ENCODE measurements at regions not wholly inside any gene's neighbourhood (a gene's known extent, or its start where the extent isn't known, plus 50 kb on each side); places are given as distances from the start of the nearest gene placed in this dataset.

DNA sequence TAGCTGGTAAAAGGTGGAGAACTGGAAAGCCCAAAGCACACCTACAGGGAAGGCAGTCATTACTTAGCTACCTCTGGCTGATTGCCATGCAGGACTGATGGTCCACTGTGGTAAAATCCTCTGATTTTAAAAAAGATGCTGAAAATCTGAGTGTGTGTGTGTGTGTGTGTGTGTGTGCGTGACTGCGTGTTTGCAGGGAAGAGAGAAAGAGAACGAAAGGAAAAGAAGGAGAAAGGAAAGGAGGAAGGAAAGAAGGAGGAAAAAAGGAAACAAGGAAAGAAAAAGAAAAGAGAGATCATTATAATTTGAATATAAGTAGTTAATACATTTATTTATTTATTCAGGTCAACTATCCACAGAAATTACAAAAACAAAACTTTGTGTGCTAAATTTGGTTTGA, 488.7 kb upstream of the KCNMB2 start:
- DNase-seq, result no peak

DNA sequence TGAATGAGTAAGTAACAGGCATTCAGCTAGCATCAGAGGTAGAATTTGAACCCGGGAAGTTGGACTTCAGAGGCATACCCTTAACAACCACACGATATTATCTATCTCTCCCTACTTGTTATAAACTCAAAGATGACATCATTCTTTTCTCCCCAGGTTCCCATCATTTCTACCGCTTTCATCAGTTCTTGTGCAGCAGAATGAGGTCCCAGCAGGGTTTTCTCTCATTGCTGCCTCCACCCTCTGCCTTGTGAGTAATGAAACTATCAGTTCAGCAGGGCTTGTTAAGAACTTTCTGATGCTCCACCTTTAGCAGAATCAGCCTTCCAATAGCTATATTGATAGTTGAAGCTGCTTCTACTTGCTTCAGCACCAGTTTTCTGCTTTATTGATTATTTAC, 487.5 kb upstream of the KCNMB2 start:
- no peak for DNase-seq

DNA sequence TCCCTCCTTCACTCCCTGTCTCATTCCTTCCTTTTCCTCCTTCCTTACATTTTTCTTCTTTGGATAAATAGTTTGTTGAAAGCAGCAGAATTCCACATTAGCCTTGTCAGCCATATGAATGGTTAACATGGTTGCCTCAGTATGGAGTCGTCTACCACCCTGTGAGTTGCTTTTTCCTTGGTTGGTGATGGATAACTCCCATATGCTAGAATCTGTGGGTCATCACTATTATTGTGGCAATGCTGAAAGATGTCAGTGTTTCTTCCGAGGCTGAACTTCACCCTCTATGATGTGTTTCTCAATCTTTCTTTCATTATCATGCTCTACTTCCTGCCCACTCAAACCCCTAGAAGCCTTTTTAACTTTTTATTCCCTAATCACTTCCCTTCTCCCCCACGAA, 481.8 kb upstream of the KCNMB2 start:
- DNase-seq, result no peak

DNA sequence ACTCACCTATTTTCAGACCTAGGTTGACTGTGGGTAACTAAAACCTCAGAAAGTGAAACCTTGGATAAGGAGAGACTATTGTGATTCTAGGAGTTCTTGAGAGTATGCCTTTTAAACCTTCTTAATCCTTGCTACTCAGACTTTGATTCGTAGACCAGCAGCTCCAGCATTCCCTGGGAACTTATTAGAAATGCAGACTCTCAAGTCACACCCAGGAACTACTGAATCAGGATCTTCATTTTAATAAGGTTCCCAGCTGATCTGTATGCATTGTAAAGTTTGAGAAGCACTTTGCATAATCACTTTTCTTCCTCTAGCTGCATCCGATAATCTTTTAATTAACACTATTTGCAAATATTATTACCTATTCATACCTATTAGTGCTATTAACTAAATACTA, 480.3 kb upstream of the KCNMB2 start:
- DNase-seq, result no peak

DNA sequence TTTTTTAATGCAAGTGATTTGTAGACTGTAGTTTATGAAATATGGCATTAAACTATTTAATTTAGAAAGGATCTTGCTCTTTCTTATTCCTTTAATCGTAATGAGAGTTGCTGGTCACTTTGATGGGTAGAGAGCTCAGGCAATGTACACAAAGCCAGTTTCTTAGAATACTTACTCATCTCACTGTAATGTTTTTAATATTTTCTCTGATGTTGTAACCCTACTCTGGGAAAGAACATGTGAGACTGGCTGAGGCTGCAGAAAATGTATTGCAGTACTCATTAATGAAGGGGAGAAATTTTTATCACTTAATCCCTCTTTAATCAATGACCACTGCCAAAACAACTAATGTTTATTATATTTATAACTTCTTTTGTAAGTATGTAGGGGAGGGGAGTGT, 479.4 kb upstream of the KCNMB2 start:
- DNase-seq, result peak; percentile 43

DNA sequence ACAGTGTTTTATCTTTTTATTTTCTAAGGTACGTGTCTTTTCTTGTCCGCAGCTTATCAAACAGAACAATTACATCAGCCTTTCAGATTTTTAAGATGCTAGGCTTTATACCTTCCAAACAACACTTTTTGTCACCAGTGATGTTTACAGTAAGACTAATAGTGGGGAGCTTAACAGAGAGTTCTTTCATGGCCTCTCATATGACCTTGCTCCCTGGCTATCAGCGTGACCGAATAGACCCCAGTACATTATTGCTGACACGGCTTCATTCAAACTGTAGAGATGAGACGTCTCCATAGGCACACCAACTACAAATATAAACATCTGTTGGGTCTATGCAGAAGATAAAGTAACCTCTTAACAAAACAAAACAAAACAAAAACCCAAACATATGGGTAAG, 477.6 kb upstream of the KCNMB2 start:
- no peak for DNase-seq

DNA sequence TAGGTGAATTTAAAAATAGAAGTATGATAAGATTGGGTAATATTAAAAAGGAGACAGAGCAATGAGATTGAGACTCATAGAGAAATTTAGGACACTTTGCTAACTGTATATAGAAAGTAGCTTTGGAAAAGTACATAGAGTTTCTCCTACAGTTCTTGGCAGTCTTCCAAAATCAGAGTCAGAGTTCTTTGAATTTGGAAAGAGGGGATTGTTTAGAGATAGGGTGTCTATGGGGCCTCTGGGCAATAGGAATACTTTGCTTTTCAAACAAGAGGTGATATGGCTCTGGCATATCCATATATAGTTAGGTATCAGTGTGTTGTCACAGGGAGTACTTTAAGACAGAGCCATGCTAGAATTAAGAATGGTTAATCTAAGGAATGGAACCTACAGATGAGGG, 477.1 kb upstream of the KCNMB2 start:
- peak; percentile 17 for DNase-seq

DNA sequence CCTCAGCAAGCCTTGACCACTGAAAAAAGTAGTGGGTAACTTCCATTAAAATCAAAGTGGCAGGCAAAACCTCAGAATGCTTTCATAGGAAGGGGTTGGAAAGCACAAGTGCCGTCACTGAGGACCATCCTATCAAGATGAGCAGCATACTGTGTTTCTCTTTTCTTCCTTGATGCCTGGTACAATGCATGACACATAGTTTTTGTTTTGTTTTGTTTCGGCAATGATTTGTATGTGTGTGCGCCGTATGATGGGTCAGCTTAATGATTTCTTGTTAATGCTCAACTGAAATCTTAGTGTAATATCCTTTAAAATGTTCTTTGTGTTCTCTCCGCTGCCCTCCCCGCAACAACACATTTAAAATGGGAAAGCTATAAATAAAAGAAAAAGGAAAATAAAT, 476.4 kb upstream of the KCNMB2 start:
- peak; percentile 29 for DNase-seq

DNA sequence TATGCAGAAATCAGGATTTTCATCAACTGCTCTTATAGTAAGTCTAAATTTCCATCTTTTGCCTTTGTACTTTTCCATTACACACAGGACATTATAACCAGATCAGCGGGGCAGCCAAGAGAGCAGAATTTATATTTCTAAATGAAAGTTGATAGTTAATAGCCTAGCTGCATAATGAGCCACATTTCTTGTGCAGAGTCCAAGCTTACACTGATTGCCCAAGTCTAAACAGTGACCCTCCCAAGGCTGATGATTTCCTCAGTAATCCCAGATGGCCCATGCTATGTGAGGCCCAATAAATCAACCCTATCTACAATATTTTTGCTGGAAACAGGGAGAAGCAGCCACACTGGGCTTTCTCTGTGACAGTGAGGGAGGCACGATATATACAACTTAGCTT, 475.8 kb upstream of the KCNMB2 start:
- no peak for DNase-seq

DNA sequence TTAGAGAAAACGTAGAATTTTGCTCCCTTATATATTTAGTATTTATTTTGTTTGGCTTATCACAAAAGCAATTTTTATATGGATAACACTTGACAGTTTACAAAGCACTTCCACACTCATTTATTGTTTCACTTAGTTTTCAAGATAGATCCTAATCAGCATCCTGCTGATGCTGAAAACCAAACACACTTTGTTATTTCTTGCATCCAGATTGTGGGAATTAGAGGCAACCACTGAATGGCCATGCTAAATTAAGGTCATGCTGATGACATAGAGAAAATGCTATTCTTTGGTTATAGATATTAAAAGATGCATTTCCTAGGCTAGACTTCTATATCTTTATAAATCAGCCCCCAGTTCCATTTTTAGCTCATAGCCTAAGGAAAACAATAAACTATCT, 474.1 kb upstream of the KCNMB2 start:
- DNase-seq, result no peak

DNA sequence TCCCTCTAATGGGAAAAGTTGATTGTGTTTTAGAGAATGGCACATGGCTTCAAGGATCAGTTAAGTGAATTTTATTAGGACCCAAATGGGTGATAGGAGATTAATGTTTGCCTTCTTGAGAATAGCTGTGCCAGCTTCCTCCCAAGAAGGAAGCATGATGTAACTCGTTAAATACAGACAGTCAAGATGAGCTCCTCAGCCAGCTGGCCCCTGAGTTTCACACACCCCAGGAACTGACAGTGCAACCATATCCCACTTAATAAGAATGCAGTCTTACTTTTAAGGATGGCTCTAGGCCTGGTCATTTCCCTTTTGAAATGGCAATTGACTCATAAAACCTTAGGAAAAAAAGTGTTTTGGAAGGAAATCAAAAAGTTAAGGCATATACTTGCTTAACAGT, 472.8 kb upstream of the KCNMB2 start:
- peak; percentile 59 for DNase-seq

DNA sequence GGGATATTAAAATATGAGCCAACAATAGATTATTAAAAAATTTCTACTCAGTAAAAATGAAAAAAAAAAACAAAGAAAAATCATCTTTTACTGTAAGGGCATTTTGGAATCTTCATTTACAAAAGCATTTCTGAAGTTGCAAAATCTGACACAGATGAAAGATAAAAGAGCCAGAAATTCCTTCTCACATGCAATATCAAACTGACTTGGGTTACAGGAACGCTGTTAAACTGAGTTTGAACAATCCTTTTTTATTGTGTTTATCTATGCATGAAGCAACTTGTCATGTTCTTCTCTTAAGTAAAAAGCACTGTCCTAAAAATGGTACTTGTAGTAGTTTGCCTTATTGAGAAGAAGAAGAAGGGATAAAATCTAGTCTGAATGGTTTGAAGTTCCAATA, 468.5 kb upstream of the KCNMB2 start:
- no peak for DNase-seq

DNA sequence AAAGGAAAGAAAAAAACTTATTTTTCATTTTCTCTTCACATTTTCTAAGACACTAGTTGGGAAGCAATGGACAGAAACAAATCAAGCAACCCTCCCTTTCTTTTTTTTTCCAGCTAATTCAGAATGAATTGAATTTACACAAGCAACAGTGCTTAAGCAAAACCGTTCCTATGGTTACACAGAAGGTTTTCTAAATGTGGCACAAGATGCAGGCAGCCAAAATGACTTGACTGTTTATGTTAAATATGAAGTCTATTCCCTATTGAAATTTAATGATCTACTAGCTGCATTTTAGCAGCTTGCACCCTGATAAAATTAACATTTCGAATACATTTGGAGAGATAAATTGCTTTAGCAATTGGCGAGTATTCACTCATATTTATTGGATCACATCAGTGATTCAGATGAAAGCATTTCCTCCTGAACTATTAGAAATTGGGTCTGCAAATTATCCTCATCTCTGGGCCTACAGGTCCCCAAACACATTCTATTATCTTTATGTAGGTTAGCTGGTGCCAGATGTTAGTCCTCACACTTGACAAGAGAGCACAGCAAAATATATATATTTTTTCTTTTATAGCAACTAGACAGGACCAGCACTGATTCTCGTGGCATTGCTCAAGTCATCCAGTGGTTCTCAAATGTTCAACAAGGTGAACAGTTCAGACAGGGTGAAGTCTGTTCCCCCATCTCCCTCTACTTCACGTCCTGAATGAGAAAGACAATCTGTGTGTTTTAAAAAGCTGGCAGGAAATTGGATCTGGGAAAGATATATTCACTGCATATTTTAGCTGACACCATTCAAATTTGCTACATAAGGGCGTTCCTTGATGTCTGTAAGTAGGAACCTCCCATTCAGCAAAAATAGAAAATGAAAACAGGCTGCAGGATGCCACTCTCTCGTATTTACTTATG, 463.6 kb upstream of the KCNMB2 start:
- no peak for DNase-seq

DNA sequence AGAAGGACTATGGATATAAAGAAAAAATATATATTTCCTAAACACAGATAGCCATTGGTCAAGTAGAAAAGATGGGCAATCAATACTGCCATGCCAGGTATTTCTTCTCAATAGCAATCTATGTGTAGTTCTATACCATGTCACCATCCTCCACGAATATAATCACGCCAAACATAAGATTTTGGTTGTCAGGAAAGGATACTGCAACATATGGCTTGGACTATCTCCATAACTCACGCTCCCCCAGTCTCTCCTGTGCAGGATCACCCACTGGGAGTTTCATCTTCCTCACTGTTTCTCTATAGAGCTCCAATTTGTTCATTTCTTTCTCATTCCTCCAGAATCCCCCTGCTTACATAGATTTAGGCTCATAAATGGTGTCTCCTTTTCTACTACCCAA, 462.9 kb upstream of the KCNMB2 start:
- no peak for DNase-seq

DNA sequence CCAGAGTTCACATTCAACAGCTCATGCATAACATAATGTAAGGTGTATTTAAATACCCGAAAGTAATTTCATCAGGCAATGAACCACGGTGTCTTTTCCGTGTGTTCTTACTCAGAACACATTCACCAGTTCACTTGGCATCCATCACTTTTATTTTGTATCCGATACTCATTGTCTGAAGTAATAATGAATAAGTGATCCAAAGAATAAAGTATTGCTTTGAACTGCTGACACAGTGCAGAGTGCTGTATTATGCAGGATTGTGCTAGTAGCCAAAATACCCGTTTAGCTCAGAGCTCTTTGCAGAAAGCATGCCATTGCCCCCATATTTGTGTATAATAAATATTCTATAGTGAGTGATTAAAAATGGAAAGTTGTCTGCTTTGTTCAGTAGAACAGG, 460.9 kb upstream of the KCNMB2 start:
- no peak for DNase-seq

DNA sequence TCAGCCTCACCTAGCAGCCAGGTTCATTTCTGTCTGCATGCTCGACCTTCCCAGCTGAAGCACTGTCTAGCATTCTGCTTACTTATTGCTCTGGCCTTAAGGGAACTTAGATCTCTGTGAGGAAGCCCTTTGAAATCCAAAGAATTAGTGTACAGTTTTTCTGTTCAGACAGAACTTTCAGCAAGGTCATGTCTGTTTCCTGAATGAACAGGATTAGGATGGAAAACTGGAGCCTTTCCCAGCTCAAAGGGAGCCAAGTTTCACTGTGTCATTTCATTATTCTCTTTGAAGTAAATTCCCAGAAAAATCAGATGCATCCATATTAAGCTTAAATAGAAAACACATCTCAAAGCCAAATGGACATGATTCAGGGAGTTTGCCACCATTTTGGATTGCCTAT, 457.3 kb upstream of the KCNMB2 start:
- DNase-seq, result no peak

DNA sequence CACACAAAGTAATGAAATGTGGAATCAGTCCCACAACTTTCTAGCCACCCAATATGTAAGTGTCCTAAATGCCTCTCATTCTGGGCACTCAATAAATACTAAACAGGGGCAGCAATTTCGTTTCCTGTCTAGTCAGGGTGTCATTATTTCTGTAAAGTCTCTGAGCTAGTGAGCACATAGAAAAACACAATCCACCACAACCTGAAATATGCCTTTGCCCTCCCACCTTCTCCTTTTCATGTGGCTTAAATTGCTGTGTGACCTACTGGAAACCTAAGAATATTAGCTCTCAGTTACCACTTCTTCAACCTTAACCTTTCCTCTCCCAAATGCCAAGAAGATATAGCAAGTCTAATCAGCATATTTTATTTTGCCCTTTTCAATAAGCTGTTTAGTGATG, 456.3 kb upstream of the KCNMB2 start:
- DNase-seq, result no peak

DNA sequence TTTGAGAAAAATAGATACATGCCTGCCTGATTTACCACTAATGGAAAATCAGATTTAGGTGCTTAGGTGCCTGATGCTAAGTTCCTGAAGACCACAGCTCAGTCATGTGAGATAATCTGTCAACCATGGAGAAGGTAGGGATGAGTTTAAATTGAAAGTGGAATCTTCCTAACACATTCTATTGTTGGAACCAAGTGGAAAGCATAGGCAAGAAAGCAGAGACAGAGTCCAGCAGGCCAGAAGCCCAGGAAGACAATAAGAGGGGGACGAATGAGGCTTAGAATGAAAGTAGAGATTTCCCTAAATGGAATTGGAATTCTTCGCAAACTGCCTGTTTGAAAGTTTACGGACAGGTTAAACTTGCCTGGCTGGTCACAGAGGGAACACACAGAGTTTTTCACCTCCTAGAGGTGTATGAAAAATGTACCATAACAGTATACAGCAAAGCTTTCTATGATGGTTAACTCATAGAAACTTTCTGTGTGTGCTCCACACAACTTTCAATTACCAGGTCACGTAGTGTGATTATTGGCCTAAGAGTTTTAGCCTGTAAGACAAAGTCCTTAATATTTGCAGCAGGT, 453.8 kb upstream of the KCNMB2 start:
- no peak for DNase-seq

DNA sequence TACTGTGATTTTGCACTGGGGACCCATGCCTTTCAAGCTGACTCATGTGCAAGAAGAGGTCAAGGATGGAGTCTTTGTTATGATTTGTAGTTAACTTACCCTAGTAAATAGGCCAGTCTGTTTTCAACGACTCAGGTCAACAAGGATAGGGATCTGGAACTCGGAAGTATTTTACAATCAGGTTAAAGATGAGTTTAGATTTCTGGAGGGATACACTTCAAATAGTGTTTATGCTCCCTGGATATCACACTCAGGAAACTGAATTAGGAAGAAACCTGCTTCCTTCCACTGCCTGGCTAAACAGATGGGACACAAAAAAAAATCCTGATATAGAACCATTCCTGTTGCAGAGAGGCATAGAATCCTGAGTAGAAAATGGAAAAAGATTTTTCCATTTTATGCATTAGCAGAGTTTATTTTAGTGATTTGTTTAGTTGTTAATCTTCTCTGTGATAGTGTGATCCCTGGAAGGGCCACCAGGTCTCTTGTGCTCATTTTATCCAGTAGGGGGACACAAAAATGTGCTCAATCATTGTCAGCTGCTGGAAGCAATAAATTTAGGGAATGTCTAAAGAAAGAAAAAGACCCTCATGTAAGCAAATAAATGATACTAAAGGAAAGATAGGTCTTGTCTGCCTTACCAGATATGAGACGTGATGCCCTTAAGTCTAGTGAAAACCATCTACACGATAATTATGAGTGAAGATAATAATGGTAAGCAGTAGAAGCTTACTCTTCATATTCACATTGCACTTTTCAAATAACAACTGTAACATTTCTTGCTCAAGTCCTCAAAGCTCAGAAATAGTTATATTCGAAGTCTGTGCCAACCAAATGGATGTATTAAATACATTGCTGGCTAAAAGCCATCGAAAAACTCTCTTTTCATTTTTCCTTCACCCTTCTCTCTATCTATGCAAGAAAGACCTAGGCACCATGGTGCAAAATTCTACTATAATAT, 452.1 kb upstream of the KCNMB2 start:
- DNase-seq, result peak; percentile 25

DNA sequence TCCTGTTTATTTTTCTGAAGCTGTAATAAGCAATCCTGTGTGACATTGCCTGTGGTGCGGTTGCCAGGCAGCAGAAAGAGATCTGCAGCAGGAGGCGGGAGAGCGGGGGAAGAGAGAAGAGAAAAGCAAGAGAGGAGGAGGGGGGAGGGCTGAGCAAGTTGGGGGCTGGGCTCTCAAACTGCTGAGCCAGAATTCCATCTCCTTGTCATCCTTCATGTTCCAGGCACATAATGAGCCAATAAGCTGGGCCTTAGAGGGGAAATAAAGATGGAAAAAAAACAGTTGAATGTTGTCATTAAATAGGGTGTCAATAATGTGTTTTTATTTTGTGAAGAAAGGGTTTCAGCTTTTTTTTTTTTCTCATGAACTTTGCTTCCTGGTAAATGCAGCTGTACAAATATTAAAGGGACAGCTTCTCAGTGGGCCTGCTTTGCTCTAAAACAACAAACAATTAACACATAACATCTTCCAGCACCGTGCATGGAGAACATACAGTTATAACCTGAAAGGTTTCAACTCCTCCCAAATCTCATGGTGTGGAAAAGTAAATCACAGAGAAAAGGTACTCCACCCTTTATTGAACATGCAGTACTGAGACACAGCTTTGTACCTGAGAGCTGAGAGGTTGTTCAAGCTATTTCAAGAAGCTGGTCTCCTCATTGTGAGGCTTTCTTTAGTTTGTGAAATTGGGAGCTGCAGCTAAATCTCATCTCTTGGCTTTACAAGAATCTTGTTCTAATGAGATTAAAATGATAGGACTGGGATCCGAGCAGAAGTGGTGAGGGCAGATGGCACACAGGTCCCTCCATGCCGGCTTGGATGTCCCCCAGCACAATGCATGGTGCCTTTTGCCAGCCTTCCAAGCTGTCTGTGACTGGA, 451.1 kb upstream of the KCNMB2 start:
- peak; percentile 64 for DNase-seq

DNA sequence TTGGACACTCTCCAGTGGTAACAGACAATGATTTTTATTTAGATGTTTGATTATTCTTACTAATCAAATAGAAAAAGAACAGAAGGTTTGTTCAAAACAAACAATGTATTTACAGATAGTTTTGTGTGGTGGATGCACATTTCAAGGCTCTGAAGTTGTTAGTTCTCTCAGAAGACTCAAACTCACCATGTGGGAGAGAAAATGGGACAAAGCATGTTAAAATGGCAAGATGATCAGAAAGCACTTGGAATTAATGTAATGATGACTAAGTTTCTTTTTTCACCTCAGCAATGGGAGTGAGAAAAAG, 450.5 kb upstream of the KCNMB2 start:
- DNase-seq, result no peak

DNA sequence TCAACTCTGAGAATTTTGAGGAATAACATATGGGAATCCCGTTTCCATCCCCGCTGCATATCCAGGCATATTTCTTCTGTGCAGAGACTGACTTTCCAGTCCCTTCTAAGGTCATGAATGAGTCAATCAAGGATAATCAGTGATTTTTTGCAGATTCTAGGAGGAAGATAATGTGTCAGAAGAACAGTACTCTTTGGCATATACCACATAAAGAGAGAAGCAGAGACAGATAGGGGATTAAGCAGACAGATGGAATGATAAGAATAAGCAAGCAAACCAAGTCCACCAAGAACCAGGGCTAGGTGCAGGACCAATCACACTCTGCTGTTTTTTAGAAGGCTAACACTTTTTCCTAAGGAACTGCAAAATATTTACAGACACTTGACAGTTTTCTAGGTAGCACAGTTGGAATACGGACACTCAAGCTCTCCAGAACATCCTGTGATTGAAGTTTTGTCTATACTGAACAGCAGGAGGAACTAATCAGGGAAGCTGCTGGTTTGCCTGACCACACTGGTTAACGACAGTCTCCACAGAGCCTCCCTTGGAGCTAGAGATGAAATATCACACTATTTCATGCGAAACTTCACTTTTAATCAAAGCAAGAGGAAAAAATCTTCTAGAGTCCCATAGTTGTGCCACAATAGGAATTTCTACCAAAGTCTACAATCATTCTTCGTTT, 450.0 kb upstream of the KCNMB2 start:
- DNase-seq, result no peak

Data from HCEC 1CT (cell line).